KMS-11 (cell line): ENCODE measurements at regions not wholly inside any gene's neighbourhood (a gene's known extent, or its start where the extent isn't known, plus 50 kb on each side); places are given as distances from the start of the nearest gene placed in this dataset.
"Not testable (repeated sequence)": the region's sequence is repeated elsewhere in the genome, so short reads cannot be mapped to it uniquely, and the experiment has no call there.

Source experiments
- H2AFZ ChIP-seq: fragments of 200-600 bp; sonication (generic); 2 replicates; pipeline ENCODE4 v1.6.1; 2016; ENCODE audit warnings: antibody characterized with exemption, mixed run types, low read depth
- H3K27ac ChIP-seq: fragments of 200-600 bp; sonication (generic); 2 replicates; pipeline ENCODE4 v1.6.1; 2016; ENCODE audit warnings: mild to moderate bottlenecking, mixed run types
- H3K27me3 ChIP-seq: fragments of 200-600 bp; sonication (generic); 2 replicates; pipeline ENCODE4 v1.6.1; 2017; ENCODE audit warnings: mild to moderate bottlenecking, low read depth, mixed run types, moderate library complexity; ENCODE audit not compliant: insufficient read depth
- H3K36me3 ChIP-seq: fragments of 200-600 bp; sonication (generic); 2 replicates; pipeline ENCODE4 v1.6.1; 2017; ENCODE audit warnings: mild to moderate bottlenecking, mixed run types; ENCODE audit not compliant: insufficient read depth
- H3K4me1 ChIP-seq: fragments of 200-600 bp; sonication (generic); 2 replicates; pipeline ENCODE4 v1.6.1; 2016; ENCODE audit warnings: mild to moderate bottlenecking, low read depth, mixed run types; ENCODE audit not compliant: poor library complexity, severe bottlenecking
- H3K4me2 ChIP-seq: fragments of 200-600 bp; sonication (generic); 2 replicates; pipeline ENCODE4 v1.7.0; 2016; ENCODE audit warnings: mild to moderate bottlenecking, mixed run types
- H3K4me3 ChIP-seq: fragments of 200-600 bp; sonication (generic); IDR thresholded peaks from 2 replicates; pipeline ENCODE4 v1.6.1; 2017; ENCODE audit warnings: low read depth, low read length, mixed read lengths; ENCODE audit not compliant: insufficient read depth
- H3K79me2 ChIP-seq: fragments of 200-600 bp; sonication (generic); 2 replicates; pipeline ENCODE4 v1.6.1; 2016; ENCODE audit warnings: low read depth, mixed run types; ENCODE audit not compliant: insufficient read depth
- H3K9ac ChIP-seq: fragments of 200-600 bp; sonication (generic); 2 replicates; pipeline ENCODE4 v1.6.1; 2016; ENCODE audit warnings: mild to moderate bottlenecking, mixed run types
- H4K20me1 ChIP-seq: fragments of 200-600 bp; sonication (generic); 2 replicates; pipeline ENCODE4 v1.6.1; 2016; ENCODE audit warnings: mild to moderate bottlenecking, mixed run types; ENCODE audit not compliant: insufficient read depth
- TF ChIP-seq, protein P1 (sequence below): fragments of 200-600 bp; sonication (generic); conservative IDR thresholded peaks from 2 replicates; pipeline ENCODE4 v1.6.1; 2017; ENCODE audit warnings: low read depth, mild to moderate bottlenecking, antibody characterized with exemption, low read length, moderate library complexity, mixed read lengths

DNA sequence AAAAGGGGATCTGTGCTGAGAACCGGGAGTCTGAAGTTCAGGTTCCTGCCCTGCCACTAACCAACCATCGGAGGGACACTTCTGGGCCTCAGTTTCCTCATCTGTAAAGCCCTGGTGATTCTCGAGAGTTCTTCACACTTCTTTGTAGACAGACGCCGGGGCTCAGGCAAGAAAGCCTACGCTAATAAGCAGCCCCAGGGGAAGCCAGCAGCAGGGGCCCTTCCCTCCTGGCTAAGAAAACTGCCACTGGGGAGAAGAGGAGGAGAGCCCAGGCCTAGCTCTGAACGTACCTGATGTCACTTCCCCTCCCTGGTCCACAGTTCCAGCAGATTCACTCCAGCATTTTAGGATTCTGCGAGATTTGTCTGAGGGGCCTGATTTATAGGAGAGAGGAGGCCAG is 76.0 kb downstream of the CAMK2N1 start:
- peaks cover 7% of the 10 kb centered on the region for H3K27me3 ChIP-seq

GRCh38 chr1:20409012-20409411 is 77.0 kb downstream of the CAMK2N1 start:
- H3K4me2 ChIP-seq = no peak overlapping the region
- H3K27me3 ChIP-seq = peaks cover 15% of the 10 kb centered on the region
- TF ChIP-seq, protein P1, sequence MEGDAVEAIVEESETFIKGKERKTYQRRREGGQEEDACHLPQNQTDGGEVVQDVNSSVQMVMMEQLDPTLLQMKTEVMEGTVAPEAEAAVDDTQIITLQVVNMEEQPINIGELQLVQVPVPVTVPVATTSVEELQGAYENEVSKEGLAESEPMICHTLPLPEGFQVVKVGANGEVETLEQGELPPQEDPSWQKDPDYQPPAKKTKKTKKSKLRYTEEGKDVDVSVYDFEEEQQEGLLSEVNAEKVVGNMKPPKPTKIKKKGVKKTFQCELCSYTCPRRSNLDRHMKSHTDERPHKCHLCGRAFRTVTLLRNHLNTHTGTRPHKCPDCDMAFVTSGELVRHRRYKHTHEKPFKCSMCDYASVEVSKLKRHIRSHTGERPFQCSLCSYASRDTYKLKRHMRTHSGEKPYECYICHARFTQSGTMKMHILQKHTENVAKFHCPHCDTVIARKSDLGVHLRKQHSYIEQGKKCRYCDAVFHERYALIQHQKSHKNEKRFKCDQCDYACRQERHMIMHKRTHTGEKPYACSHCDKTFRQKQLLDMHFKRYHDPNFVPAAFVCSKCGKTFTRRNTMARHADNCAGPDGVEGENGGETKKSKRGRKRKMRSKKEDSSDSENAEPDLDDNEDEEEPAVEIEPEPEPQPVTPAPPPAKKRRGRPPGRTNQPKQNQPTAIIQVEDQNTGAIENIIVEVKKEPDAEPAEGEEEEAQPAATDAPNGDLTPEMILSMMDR = no peak
- no peak overlapping the region for H2AFZ ChIP-seq
- H3K27ac ChIP-seq = no peak overlapping the region
- no peaks in the 10 kb centered on the region for H3K36me3 ChIP-seq
- no peaks in the 10 kb centered on the region for H3K79me2 ChIP-seq
- H3K4me3 ChIP-seq = no peak overlapping the region
- H3K4me1 ChIP-seq = no peaks in the 10 kb centered on the region
- H3K9ac ChIP-seq = no peak overlapping the region
- H4K20me1 ChIP-seq = no peaks in the 10 kb centered on the region

More for the DNA sequence above, 76.0 kb downstream of the CAMK2N1 start:
- Histone ChIP-seq H3K9ac (no peak overlapping the region), H3K79me2 (no peaks in the 10 kb centered on the region), H3K4me1 (no peaks in the 10 kb centered on the region), H3K4me3 (no peak overlapping the region), H3K4me2 (no peak overlapping the region), H4K20me1 (no peaks in the 10 kb centered on the region), H2AFZ (no peak overlapping the region), H3K27ac (no peak overlapping the region), H3K36me3 (no peaks in the 10 kb centered on the region)
- TF ChIP-seq, protein P1 = no peak

- not testable (repeated sequence) for H2AFZ ChIP-seq, H3K4me3 ChIP-seq, H3K79me2 ChIP-seq, H3K4me2 ChIP-seq, H4K20me1 ChIP-seq, H3K4me1 ChIP-seq, H3K36me3 ChIP-seq, H3K9ac ChIP-seq, H3K27ac ChIP-seq
- H3K27me3 ChIP-seq = peaks cover 16% of the 10 kb centered on the region
Observed at GRCh38 chr1:20408133-20408650, 77.8 kb downstream of the CAMK2N1 start.

GRCh38 chr1:20405893-20406604 is 80.0 kb downstream of the CAMK2N1 start:
- H4K20me1 ChIP-seq = no peaks in the 10 kb centered on the region

More at GRCh38 chr1:20405893-20406604, 80.0 kb downstream of the CAMK2N1 start:
- Histone ChIP-seq H3K27ac (no peak overlapping the region), H3K36me3 (no peaks in the 10 kb centered on the region), H3K9ac (no peak overlapping the region), H3K27me3 (peaks cover 19% of the 10 kb centered on the region), H3K79me2 (no peaks in the 10 kb centered on the region), H3K4me2 (no peak overlapping the region), H3K4me3 (no peak overlapping the region), H2AFZ (no peak overlapping the region), H3K4me1 (no peaks in the 10 kb centered on the region)
- TF ChIP-seq, protein P1 = no peak
